ENCODE measurements at regions not wholly inside any gene's neighbourhood (a gene's known extent, or its start where the extent isn't known, plus 50 kb on each side); places are given as distances from the start of the nearest gene placed in this dataset.

- Mint-ChIP-seq H3K9me3 (ENCODE audit: unreplicated experiment) (no peaks in the 10 kb centered on the region), H3K4me1 (ENCODE audit: low read depth, unreplicated experiment) (no peaks in the 10 kb centered on the region), H3K27me3 (ENCODE audit: insufficient read depth, unreplicated experiment) (peaks cover 12% of the 10 kb centered on the region), H3K27ac (ENCODE audit: unreplicated experiment) (no peak overlapping the region), H3K36me3 (ENCODE audit: insufficient read depth, unreplicated experiment) (no peaks in the 10 kb centered on the region), H3K4me3 (ENCODE audit: unreplicated experiment) (no peak overlapping the region)
- no TSS peak for BruUV-seq (replicated peaks)
- no peak for DNase-seq
- POLR2A ChIA-PET = no interaction called here
- TF ChIP-seq, protein P1, sequence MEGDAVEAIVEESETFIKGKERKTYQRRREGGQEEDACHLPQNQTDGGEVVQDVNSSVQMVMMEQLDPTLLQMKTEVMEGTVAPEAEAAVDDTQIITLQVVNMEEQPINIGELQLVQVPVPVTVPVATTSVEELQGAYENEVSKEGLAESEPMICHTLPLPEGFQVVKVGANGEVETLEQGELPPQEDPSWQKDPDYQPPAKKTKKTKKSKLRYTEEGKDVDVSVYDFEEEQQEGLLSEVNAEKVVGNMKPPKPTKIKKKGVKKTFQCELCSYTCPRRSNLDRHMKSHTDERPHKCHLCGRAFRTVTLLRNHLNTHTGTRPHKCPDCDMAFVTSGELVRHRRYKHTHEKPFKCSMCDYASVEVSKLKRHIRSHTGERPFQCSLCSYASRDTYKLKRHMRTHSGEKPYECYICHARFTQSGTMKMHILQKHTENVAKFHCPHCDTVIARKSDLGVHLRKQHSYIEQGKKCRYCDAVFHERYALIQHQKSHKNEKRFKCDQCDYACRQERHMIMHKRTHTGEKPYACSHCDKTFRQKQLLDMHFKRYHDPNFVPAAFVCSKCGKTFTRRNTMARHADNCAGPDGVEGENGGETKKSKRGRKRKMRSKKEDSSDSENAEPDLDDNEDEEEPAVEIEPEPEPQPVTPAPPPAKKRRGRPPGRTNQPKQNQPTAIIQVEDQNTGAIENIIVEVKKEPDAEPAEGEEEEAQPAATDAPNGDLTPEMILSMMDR (IDR thresholded peaks at IDR 0.05; ENCODE audit: insufficient read depth in 1 of 2, low read depth in 1 of 2, low read length in 1 of 2, severe bottlenecking in 1 of 2, unreplicated experiment in 1 of 2) = no peak
- Histone ChIP-seq H3K36me3 (ENCODE audit: control insufficient read depth, insufficient read depth, low read length) (no peaks in the 10 kb centered on the region), H3K27me3 (replicated peaks; ENCODE audit: control insufficient read depth, insufficient read depth, low read length) (no peaks in the 10 kb centered on the region), H3K4me3 (ENCODE audit: low read depth, low read length) (no peak overlapping the region), H3K4me1 (no peaks in the 10 kb centered on the region), H3K9me3 (no peaks in the 10 kb centered on the region)
- intact Hi-C loops (cut with micrococcal nuclease; ENCODE audit: unreplicated experiment) = no loop called here
- CTCF ChIA-PET = no interaction called here
These were observed 127.6 kb downstream of the ETAA1 start for GRCh38 chr2:67524777-67525176.

GRCh38 chr2:67526283-67526682 is 129.2 kb downstream of the ETAA1 start:
- intact Hi-C loops (cut with micrococcal nuclease; ENCODE audit: unreplicated experiment) = no loop called here
- no peak for DNase-seq
- Mint-ChIP-seq H3K27ac (ENCODE audit: unreplicated experiment) (no peak overlapping the region), H3K36me3 (ENCODE audit: insufficient read depth, unreplicated experiment) (no peaks in the 10 kb centered on the region), H3K4me3 (ENCODE audit: unreplicated experiment) (no peak overlapping the region), H3K27me3 (ENCODE audit: insufficient read depth, unreplicated experiment) (peaks cover 9% of the 10 kb centered on the region), H3K4me1 (ENCODE audit: low read depth, unreplicated experiment) (no peaks in the 10 kb centered on the region), H3K9me3 (ENCODE audit: unreplicated experiment) (no peaks in the 10 kb centered on the region)
- H3K9me3 ChIP-seq = no peaks in the 10 kb centered on the region
- no peaks in the 10 kb centered on the region for H3K27me3 ChIP-seq (replicated peaks; ENCODE audit: control insufficient read depth, insufficient read depth, low read length)
- no peaks in the 10 kb centered on the region for H3K4me1 ChIP-seq
- TF ChIP-seq, protein P1 (IDR thresholded peaks at IDR 0.05; ENCODE audit: insufficient read depth in 1 of 2, low read depth in 1 of 2, low read length in 1 of 2, severe bottlenecking in 1 of 2, unreplicated experiment in 1 of 2) = no peak
- no peaks in the 10 kb centered on the region for H3K36me3 ChIP-seq (ENCODE audit: control insufficient read depth, insufficient read depth, low read length)
- H3K4me3 ChIP-seq (ENCODE audit: low read depth, low read length) = no peak overlapping the region
- ChIA-PET POLR2A (no interaction called here), CTCF (no interaction called here)
- BruUV-seq (replicated peaks) = no TSS peak

DNA sequence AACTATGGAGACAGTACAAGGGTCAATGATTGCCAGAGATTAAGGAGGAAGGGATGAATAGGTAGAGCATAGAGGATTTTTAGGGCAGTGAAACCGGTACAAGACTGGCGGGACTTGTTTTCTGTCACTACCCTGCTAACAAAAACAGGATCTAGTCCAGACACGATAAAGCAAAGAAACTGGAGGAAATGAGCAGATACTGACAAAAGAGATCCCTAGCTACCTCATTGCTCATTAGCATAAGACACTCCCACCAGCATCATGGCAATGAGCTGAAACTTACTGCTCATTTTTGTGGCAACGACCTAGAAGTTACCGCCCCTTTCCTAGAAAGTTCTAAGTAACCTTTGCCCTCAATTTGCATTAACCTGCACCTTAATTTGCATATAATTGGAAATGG is 131.2 kb downstream of the ETAA1 start:
- Mint-ChIP-seq H3K9me3 (ENCODE audit: unreplicated experiment) (no peaks in the 10 kb centered on the region), H3K27me3 (ENCODE audit: insufficient read depth, unreplicated experiment) (peaks cover 8% of the 10 kb centered on the region), H3K36me3 (ENCODE audit: insufficient read depth, unreplicated experiment) (no peaks in the 10 kb centered on the region), H3K4me3 (ENCODE audit: unreplicated experiment) (no peak overlapping the region), H3K4me1 (ENCODE audit: low read depth, unreplicated experiment) (no peaks in the 10 kb centered on the region), H3K27ac (ENCODE audit: unreplicated experiment) (no peak overlapping the region)
- Histone ChIP-seq H3K36me3 (ENCODE audit: control insufficient read depth, insufficient read depth, low read length) (no peaks in the 10 kb centered on the region), H3K27me3 (replicated peaks; ENCODE audit: control insufficient read depth, insufficient read depth, low read length) (no peaks in the 10 kb centered on the region), H3K9me3 (no peaks in the 10 kb centered on the region), H3K4me3 (ENCODE audit: low read depth, low read length) (no peak overlapping the region), H3K4me1 (no peaks in the 10 kb centered on the region)
- TF ChIP-seq, protein P1 (IDR thresholded peaks at IDR 0.05; ENCODE audit: insufficient read depth in 1 of 2, low read depth in 1 of 2, low read length in 1 of 2, severe bottlenecking in 1 of 2, unreplicated experiment in 1 of 2) = no peak
- no TSS peak for BruUV-seq (replicated peaks)
- ChIA-PET CTCF (no interaction called here), POLR2A (no interaction called here)
- no peak for DNase-seq
- intact Hi-C loops (cut with micrococcal nuclease; ENCODE audit: unreplicated experiment) = no loop called here
